Kidney (tissue), 13 donors: ENCODE measurements at regions not wholly inside any gene's neighbourhood (a gene's known extent, or its start where the extent isn't known, plus 50 kb on each side); places are given as distances from the start of the nearest gene placed in this dataset.

Experiments used
- DNase-seq, 5 donors: peaks; one replicate each; pipeline ENCODE4 v3.0.0-alpha.2; 2013 to 2020
- FAIRE-seq: peaks from 2 replicates; lab custom pipeline; 2012; peaks lifted over from hg19 to GRCh38; lab: Jason Lieb, UNC
- H3K27ac ChIP-seq, 2 donors: one replicate each; pipeline ENCODE4 v1.7.0; 2013; ENCODE audit warnings: low read depth in 2 of 2, low read length in 2 of 2, inconsistent platforms in 1 of 2
- H3K27me3 ChIP-seq: one replicate; pipeline ENCODE4 v1.7.1; 2013; ENCODE audit warnings: low read length, inconsistent platforms; ENCODE audit not compliant: control insufficient read depth, insufficient read depth
- H3K36me3 ChIP-seq, 3 donors: one replicate each; pipeline versions ENCODE4 v1.7.0 to v1.7.1; 2013; ENCODE audit warnings: low read length in 3 of 3, control low read depth in 1 of 3, inconsistent platforms in 1 of 3; ENCODE audit not compliant: insufficient read depth in 3 of 3, control insufficient read depth in 2 of 3
- H3K4me1 ChIP-seq, 3 donors: one replicate each; pipeline versions ENCODE4 v1.7.0 to v1.7.1; 2013; ENCODE audit warnings: low read length in 3 of 3, inconsistent platforms in 1 of 3, low read depth in 1 of 3; ENCODE audit not compliant: control insufficient read depth in 2 of 3, insufficient read depth in 2 of 3
- H3K4me3 ChIP-seq, 3 donors: one replicate each; pipeline versions ENCODE4 v1.7.0 to v1.8.1; 2013; ENCODE audit warnings: low read length in 3 of 3, control low read depth in 1 of 3, inconsistent platforms in 1 of 3
- H3K9ac ChIP-seq, 3 donors: one replicate each; pipeline versions ENCODE4 v1.7.0 to v1.7.1; 2013; ENCODE audit warnings: low read length in 3 of 3, control low read depth in 1 of 3, inconsistent platforms in 1 of 3
- H3K9me3 ChIP-seq, 3 donors: one replicate each; pipeline versions ENCODE4 v1.7.0 to v1.7.1; 2013; ENCODE audit warnings: low read length in 3 of 3, control low read depth in 1 of 3, inconsistent platforms in 1 of 3; ENCODE audit not compliant: control insufficient read depth in 2 of 3, insufficient read depth in 1 of 3
- CTCF ChIP-seq: IDR thresholded peaks from 3 replicates; pipeline ENCODE4 v1.5.1; 2012; ENCODE audit warnings: mild to moderate bottlenecking, moderate library complexity, borderline replicate concordance; ENCODE audit not compliant: insufficient read depth; ENCODE audit errors: extremely low read depth
- intact Hi-C: fragments of 100-400 bp; cut with DNase I; formaldehyde crosslinking; loops from one replicate; pipeline ENCODE4 v1.11.1; 2022
- donor health status: control.
- donor health status: control.
- donor health status: control.
- donor health status: control.
- donor health status: control.
- donor health status: DM: yes; HTN: yes; CAD: no.
- donor health status: Normal renal cell carcinoma (clear cell type).

GRCh38 chr9:79013715-79014610 lies 557.8 kb upstream of the TLE4 start:
- Histone ChIP-seq H3K27ac (no peak overlapping the region), H3K9ac (no peak overlapping the region), H3K4me1 (peaks cover 0 to 3% (median 0%) of the 10 kb centered on the region in 3 donors), H3K4me3 (no peak overlapping the region), H3K36me3 (no peaks in the 10 kb centered on the region), H3K9me3 (no peaks in the 10 kb centered on the region), H3K27me3 (no peaks in the 10 kb centered on the region)
- intact Hi-C loops, result no loop called here
- TF ChIP-seq CTCF, result no peak
- no peak for DNase-seq
- FAIRE-seq, result no peak

- Histone ChIP-seq H3K9ac (no peak overlapping the region), H3K9me3 (no peaks in the 10 kb centered on the region), H3K4me1 (peaks cover 0 to 3% (median 0%) of the 10 kb centered on the region in 3 donors), H3K27ac (no peak overlapping the region), H3K4me3 (no peak overlapping the region), H3K36me3 (no peaks in the 10 kb centered on the region), H3K27me3 (no peaks in the 10 kb centered on the region)
- DNase-seq (peak in 1 of 5 donors; percentile 12), FAIRE-seq (no peak)
- no peak for TF ChIP-seq CTCF
- intact Hi-C loops, result no loop called here
These were observed 556.7 kb upstream of the TLE4 start for GRCh38 chr9:79014929-79015699.

- no peaks in the 10 kb centered on the region for H3K36me3 ChIP-seq
- DNase-seq (no peak), FAIRE-seq (no peak)
- no peak overlapping the region for H3K9ac ChIP-seq
- no peak for TF ChIP-seq CTCF
- no peak overlapping the region for H3K27ac ChIP-seq
- peaks cover 0 to 3% (median 0%) of the 10 kb centered on the region in 3 donors for H3K4me1 ChIP-seq
- intact Hi-C loops, result no loop called here
- H3K4me3 ChIP-seq, result no peak overlapping the region
- H3K9me3 ChIP-seq, result no peaks in the 10 kb centered on the region
- no peaks in the 10 kb centered on the region for H3K27me3 ChIP-seq
These were observed 555.8 kb upstream of the TLE4 start for GRCh38 chr9:79015951-79016350.
